Fibroblast of lung (primary cell): ENCODE measurements at regions not wholly inside any gene's neighbourhood (a gene's known extent, or its start where the extent isn't known, plus 50 kb on each side); places are given as distances from the start of the nearest gene placed in this dataset.

ENCODE experiments used
- DNase-seq, 2 donors: peaks; one replicate each; pipeline versions ENCODE4 v3.0.0 to v3.0.0-alpha.2; 2010; ENCODE audit warnings: low read depth in 2 of 2
- H2AFZ ChIP-seq: 2 replicates; pipeline ENCODE4 v1.5.1; 2012; ENCODE audit warnings: low read length, control low read depth, inconsistent platforms
- H3K27ac ChIP-seq: 2 replicates; pipeline ENCODE4 v1.5.1; 2011; ENCODE audit warnings: low read length, control low read depth; ENCODE audit not compliant: insufficient read depth
- H3K27me3 ChIP-seq: 2 replicates; pipeline ENCODE4 v1.5.1; 2011; ENCODE audit warnings: mild to moderate bottlenecking, low read length; ENCODE audit not compliant: control insufficient read depth, insufficient read depth
- H3K36me3 ChIP-seq: 2 replicates; pipeline ENCODE4 v1.5.1; 2011; ENCODE audit warnings: low read length; ENCODE audit not compliant: control insufficient read depth, insufficient read depth
- H3K4me1 ChIP-seq: 2 replicates; pipeline ENCODE4 v1.5.1; 2011; ENCODE audit warnings: low read length; ENCODE audit not compliant: control insufficient read depth, insufficient read depth; ENCODE audit errors: extremely low read depth
- H3K4me2 ChIP-seq: 2 replicates; pipeline ENCODE4 v1.5.1; 2011; ENCODE audit warnings: low read length, control low read depth; ENCODE audit not compliant: insufficient read depth; ENCODE audit errors: extremely low read depth
- H3K4me3 ChIP-seq, 4 experiments: fragments of 200-600 bp in 1 of 4; sonication (generic) in 1 of 4; replicated peaks in 1 of 4; 2 replicates each; pipeline ENCODE4 v1.5.1; 2011 to 2016; ENCODE audit warnings: low read length in 4 of 4, low read depth in 3 of 4, mild to moderate bottlenecking in 3 of 4, control low read depth in 2 of 4, inconsistent platforms in 1 of 4, mixed read lengths in 1 of 4; ENCODE audit not compliant: insufficient read depth in 1 of 4; ENCODE audit errors: control extremely low read depth in 1 of 4
- H3K79me2 ChIP-seq: 2 replicates; pipeline ENCODE4 v1.5.1; 2012; ENCODE audit warnings: mild to moderate bottlenecking, low read length, inconsistent platforms; ENCODE audit not compliant: control insufficient read depth, insufficient read depth
- H3K9ac ChIP-seq: 2 replicates; pipeline ENCODE4 v1.5.1; 2011; ENCODE audit warnings: mild to moderate bottlenecking, low read length, control low read depth; ENCODE audit not compliant: insufficient read depth
- H3K9me3 ChIP-seq: 2 replicates; pipeline ENCODE4 v1.5.1; 2012; ENCODE audit warnings: low read depth, low read length; ENCODE audit not compliant: control insufficient read depth, insufficient read depth
- H4K20me1 ChIP-seq: 2 replicates; pipeline ENCODE4 v1.5.1; 2011; ENCODE audit warnings: low read length; ENCODE audit not compliant: control insufficient read depth, insufficient read depth; ENCODE audit errors: extremely low read depth
- EZH2 ChIP-seq: IDR thresholded peaks from 2 replicates; pipeline ENCODE4 v1.5.1; 2012; ENCODE audit warnings: low read length, control low read depth, mild to moderate bottlenecking; ENCODE audit errors: missing control alignments
- TF ChIP-seq, protein P1 (sequence below), 2 donors: IDR thresholded peaks in 1 of 2; conservative IDR thresholded peaks in 1 of 2; 1 replicate in 1 of 2; 2 replicates in 1 of 2; pipeline ENCODE4 v1.5.1; 2011 to 2012; ENCODE audit warnings: low read length in 2 of 2, control low read depth in 1 of 2, inconsistent platforms in 1 of 2, low read depth in 1 of 2, mild to moderate bottlenecking in 1 of 2

DNA sequence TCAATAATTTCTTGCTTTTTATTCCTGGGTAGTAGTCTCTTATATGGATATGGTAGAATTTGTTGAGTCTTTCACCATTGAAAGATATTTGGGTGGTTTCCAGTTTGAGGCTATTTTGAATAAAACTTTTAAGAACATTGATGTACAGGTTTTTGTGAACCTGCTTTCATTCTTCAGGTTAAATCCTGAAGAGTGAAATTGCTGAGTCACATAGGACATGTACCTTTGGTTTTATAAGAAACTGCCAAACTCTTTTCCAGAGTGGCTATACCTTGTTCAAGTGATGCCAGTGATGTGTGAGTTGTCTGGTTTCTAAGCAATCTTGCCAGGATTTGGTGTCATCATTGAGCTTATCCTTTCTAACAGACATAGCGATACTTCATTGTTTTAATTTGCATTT lies 184.6 kb upstream of the PZP start:
- TF ChIP-seq EZH2, result no peak
- TF ChIP-seq, protein P1, sequence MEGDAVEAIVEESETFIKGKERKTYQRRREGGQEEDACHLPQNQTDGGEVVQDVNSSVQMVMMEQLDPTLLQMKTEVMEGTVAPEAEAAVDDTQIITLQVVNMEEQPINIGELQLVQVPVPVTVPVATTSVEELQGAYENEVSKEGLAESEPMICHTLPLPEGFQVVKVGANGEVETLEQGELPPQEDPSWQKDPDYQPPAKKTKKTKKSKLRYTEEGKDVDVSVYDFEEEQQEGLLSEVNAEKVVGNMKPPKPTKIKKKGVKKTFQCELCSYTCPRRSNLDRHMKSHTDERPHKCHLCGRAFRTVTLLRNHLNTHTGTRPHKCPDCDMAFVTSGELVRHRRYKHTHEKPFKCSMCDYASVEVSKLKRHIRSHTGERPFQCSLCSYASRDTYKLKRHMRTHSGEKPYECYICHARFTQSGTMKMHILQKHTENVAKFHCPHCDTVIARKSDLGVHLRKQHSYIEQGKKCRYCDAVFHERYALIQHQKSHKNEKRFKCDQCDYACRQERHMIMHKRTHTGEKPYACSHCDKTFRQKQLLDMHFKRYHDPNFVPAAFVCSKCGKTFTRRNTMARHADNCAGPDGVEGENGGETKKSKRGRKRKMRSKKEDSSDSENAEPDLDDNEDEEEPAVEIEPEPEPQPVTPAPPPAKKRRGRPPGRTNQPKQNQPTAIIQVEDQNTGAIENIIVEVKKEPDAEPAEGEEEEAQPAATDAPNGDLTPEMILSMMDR (conservative IDR thresholded peaks at IDR 0.05 in 1 of 2, IDR thresholded peaks at IDR 0.05 in 1 of 2; ENCODE audit: low read depth in 1 of 2, low read length in 2 of 2), result no peak
- DNase-seq, result no peak
- no peaks in the 10 kb centered on the region for H3K79me2 ChIP-seq
- no peaks in the 10 kb centered on the region for H3K9me3 ChIP-seq
- H3K27me3 ChIP-seq, result no peaks in the 10 kb centered on the region
- H3K4me3 ChIP-seq, result no peak overlapping the region
- no peaks in the 10 kb centered on the region for H3K36me3 ChIP-seq
- no peak overlapping the region for H3K4me2 ChIP-seq
- no peak overlapping the region for H2AFZ ChIP-seq
- H3K9ac ChIP-seq, result no peak overlapping the region
- no peaks in the 10 kb centered on the region for H3K4me1 ChIP-seq
- H4K20me1 ChIP-seq, result no peaks in the 10 kb centered on the region
- no peak overlapping the region for H3K27ac ChIP-seq

DNA sequence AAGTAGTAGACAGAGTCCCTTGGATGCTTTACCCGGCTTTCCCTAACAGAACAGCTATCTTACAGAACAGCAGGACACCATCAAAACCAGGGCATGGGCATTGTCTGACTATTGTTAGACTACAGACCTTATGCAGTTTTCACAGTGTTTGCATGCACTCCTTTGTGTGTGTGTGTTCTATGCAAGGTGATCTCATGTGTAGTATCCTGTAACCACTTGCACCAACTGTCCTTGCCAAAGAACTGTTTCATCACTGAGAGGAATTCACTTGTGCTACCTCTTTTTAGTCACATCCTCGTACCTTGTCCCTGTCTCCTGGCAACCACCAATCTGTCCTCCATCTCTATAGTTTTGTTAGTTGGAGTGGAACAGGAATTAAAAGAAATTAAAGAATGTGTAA lies 183.6 kb upstream of the PZP start:
- Histone ChIP-seq H3K4me1 (no peaks in the 10 kb centered on the region), H3K4me2 (no peak overlapping the region), H3K27me3 (no peaks in the 10 kb centered on the region), H3K79me2 (no peaks in the 10 kb centered on the region), H3K9ac (no peak overlapping the region), H3K9me3 (no peaks in the 10 kb centered on the region), H2AFZ (no peak overlapping the region), H3K4me3 (no peak overlapping the region), H4K20me1 (no peaks in the 10 kb centered on the region), H3K36me3 (no peaks in the 10 kb centered on the region), H3K27ac (no peak overlapping the region)
- no peak for TF ChIP-seq EZH2
- TF ChIP-seq, protein P1 (conservative IDR thresholded peaks at IDR 0.05 in 1 of 2, IDR thresholded peaks at IDR 0.05 in 1 of 2; ENCODE audit: low read depth in 1 of 2, low read length in 2 of 2), result no peak
- DNase-seq, result no peak

DNA sequence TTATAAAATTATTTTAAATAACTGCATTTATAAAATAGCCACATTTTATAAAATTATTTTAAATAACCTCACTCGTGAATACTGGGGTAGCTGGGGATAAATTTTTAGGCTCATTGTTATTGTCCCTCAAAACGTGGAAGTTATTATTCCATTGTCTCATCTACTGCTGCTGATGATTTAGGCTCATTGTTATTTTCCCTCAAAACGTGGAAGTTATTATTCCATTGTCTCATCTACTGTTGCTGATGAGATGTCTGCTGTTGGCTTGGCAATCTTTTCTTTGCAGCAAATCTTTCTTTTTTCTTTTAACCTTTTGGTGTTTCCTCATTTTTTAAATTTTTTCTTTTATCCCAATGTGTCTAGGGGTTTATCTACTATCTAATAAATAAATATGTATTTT lies 182.6 kb upstream of the PZP start:
- Histone ChIP-seq H2AFZ (no peak overlapping the region), H3K4me1 (no peaks in the 10 kb centered on the region), H3K27ac (no peak overlapping the region), H3K36me3 (no peaks in the 10 kb centered on the region), H3K9ac (no peak overlapping the region), H4K20me1 (no peaks in the 10 kb centered on the region), H3K9me3 (no peaks in the 10 kb centered on the region), H3K27me3 (no peaks in the 10 kb centered on the region), H3K4me2 (no peak overlapping the region), H3K4me3 (no peak overlapping the region), H3K79me2 (no peaks in the 10 kb centered on the region)
- TF ChIP-seq, protein P1 (conservative IDR thresholded peaks at IDR 0.05 in 1 of 2, IDR thresholded peaks at IDR 0.05 in 1 of 2; ENCODE audit: low read depth in 1 of 2, low read length in 2 of 2), result no peak
- no peak for TF ChIP-seq EZH2
- no peak for DNase-seq
